DMS114 treated with DMSO at 0.1 percent for 48 hours (cell line): ENCODE measurements at regions not wholly inside any gene's neighbourhood (a gene's known extent, or its start where the extent isn't known, plus 50 kb on each side); places are given as distances from the start of the nearest gene placed in this dataset.

Experiments
- DNase-seq: peaks from one replicate; lab custom pipeline; 2025; ENCODE audit not compliant: unreplicated experiment; lab: John Stamatoyannopoulos, UW

- no peak for DNase-seq
These were observed 492.6 kb downstream of the TOX3 start for GRCh38 chr16:52054326-52054725.

DNA sequence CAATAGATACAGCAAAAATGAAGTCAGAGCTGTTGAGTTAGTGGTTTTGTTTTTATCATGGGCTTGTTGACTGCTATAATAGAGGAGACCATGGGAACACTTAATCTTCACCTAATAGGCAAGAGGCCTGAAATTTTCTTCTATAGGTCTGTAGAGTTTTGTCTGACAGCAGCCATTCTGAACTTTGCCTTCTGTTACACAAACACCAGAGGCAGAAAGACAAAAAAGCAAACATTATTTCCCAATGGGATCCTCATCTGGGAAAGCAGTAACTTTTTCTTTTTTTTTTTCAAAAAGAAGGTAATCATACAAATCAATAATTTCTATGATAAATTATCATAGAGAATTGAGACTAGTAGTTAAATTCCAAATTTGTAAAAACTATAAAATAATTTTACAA is 494.1 kb downstream of the TOX3 start:
- DNase-seq: no peak

DNA sequence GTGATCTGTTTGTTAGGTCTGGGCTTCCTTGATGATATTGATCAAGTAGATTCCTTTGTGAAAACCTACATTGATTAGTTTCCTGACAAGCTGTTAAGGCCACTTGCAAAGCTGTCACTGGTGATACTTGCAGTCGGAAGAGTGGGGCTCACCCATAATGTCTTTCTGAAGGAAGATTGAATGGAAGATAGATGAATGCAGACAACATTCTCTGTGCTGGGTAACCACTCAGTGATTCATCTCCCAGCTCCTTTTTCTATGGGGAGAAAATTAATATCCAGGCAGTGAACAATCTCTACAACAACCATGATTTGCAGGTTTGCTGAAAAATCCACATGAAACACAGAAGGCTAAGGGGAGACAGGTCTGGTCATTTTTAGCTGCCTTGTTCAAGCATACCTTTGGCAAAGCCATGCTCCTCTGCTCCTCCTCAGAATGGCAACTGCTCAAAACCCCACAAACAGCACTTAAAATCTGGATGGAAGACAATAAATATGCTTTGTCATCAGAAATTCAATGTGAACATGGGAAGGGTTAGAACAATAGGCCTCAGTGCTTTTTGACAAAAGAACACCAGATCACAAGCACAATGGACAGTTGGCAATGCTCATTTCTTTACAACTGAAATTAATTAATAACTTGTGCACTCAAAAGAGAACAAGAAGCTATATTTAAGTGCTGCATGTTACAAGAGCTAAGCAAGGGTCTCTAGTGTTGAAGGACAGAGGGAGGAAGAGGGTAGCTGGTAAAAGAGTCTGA is 495.4 kb downstream of the TOX3 start:
- DNase-seq: no peak

GRCh38 chr16:52050418-52050817 is 496.5 kb downstream of the TOX3 start:
- no peak for DNase-seq

DNA sequence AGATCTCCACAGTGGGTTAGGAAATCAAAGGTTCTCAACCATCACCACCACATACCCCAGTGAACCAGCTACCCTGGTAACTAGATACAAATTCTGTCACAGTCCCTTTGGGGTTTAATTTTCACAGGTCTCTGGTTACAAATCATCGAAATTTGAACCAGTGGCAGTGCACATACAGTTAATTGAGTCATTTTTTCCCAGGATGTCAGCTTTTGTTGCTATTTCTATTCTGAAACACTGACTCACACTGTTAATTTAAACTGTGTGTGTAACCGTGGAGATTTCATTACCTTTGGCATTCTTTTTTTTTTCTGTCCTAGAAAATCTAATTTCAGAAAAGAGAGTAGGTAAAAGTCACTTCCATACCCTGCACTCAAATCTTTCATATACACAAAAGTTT is 511.5 kb downstream of the TOX3 start:
- DNase-seq: no peak

GRCh38 chr16:52034830-52035229 is 512.1 kb downstream of the TOX3 start:
- no peak for DNase-seq

GRCh38 chr16:52033992-52034391 is 513.0 kb downstream of the TOX3 start:
- DNase-seq: no peak

DNA sequence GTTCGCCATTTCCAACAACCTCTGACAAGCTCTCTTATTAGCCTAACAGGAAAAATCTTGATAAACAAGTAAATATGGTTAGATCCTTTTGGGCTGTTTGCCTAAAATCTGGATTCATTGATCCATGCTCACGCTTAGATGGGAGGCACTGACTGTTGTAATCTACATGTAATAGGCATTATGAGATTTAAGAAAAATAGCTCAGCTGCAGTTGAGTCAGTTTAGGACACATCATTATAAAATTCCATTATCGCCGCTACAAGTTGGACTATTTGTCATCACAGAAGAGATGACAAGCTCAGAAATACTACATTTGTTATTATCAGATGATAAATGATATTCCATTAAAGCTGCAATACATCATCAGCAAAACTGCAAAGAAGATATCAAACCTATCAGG is 524.0 kb downstream of the TOX3 start:
- DNase-seq: no peak

- no peak for DNase-seq
These were observed 524.8 kb downstream of the TOX3 start for GRCh38 chr16:52022177-52022576.

GRCh38 chr16:52016387-52016786 is 530.6 kb downstream of the TOX3 start:
- DNase-seq: no peak

GRCh38 chr16:52005551-52005950 is 541.4 kb downstream of the TOX3 start:
- no peak for DNase-seq

DNA sequence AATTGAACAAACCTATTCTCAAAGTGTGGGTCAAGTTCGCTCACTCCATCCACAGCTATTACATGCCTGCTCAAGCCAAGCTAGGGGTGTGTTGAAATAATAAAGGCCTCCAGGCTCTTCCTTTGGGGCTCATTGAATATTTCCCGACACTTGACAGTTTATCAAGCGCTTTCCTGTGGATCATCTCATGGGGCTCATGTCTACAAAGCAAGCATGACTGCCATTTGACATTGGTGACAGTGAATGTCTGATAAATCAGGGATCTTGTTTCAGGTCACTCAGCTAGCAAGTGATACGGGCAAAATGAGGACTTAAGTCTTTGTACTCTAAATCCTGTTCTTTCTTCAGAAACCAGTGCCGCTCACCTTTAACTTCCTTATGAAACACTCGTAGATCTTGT is 542.6 kb downstream of the TOX3 start:
- DNase-seq: no peak

- DNase-seq: no peak
These were observed 544.9 kb downstream of the TOX3 start for GRCh38 chr16:52002026-52002425.

GRCh38 chr16:51996516-51996915 is 550.4 kb downstream of the TOX3 start:
- no peak for DNase-seq

DNA sequence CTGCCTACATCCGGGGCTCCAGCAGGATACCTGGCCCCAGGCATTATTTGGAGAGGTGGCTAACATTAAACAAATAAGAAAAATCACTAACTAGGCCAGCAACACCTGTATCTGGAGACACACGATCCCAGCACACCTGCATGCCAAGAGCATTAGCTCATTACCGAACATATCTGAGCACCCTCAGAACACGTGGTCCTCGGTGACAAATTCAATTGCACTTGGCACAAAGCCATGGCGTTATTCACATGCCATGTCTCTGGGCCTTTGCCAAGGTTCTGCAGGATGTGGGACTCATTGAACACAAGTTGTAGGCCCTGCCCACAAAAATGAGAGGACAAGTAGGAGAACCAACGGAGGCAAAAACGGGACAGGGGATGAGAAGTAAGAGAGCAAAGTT is 552.3 kb downstream of the TOX3 start:
- DNase-seq: no peak

- no peak for DNase-seq
These were observed 557.2 kb downstream of the TOX3 start for GRCh38 chr16:51989637-51990230.

- DNase-seq: no peak
These were observed 558.0 kb downstream of the TOX3 start for GRCh38 chr16:51988977-51989376.

DNA sequence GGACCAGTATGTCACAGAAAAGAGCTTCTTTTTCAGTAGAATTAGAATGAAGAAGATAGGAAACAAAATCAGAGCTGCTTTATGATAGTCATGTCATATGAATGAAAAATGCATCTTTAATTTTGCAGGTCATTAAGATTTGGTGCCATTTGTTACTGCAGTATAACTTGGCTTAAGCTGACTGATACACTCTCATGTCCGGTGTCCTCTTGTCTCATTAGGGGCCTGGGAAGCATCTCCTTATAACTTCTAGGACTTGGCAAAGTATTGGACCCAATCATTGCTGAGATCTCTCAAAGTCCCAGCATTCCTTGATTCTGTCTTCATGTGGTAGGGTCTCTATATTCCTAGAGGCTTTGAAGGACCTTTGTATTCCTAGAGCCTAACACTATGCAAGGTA is 559.4 kb downstream of the TOX3 start:
- no peak for DNase-seq

DNA sequence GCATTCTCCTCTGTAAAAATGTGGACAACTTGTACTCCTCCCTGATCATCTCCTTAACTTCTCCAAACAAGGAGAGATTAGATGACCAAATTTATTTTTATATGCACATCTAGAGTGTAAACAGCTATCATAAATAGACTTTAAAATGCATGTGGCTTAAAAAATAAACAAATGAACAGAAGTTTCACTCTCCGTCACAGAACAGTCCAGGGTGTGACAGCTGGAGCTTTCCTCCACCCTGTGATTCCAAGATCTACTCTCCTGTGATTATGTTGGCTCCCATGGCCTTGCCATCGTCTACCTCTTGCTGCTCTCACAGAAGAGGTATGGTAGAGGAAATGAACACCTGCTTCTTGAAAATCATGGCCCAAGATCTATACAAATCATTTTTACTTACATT is 560.2 kb downstream of the TOX3 start:
- DNase-seq: no peak

GRCh38 chr16:51986301-51986700 is 560.6 kb downstream of the TOX3 start:
- no peak for DNase-seq

GRCh38 chr16:51985126-51985525 is 561.8 kb downstream of the TOX3 start:
- DNase-seq: no peak

GRCh38 chr16:51984395-51984794 is 562.5 kb downstream of the TOX3 start:
- DNase-seq: no peak
